ENCODE measurements at regions not wholly inside any gene's neighbourhood (a gene's known extent, or its start where the extent isn't known, plus 50 kb on each side); places are given as distances from the start of the nearest gene placed in this dataset.

DNA sequence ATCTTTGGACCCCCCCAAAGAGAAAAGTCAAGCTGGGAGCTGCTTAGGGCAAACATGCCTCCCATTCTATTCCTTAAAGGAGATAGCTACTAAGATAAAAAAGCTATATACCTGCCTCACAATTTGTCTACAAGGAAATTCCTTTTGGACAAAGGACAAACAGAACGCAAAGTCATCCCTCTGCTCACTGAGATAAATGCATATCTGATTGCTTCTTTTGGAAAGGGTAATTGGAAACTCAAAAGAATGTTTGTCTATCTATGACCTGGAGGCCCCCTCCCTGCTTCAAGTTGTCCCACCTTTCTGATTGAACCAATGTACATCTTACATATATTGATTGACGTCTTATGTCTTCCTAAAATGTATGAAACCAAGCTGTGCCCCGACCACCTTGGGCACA lies 80.9 kb upstream of the FUT8 start:
- WGBS, 2 donors = 88 to 94% methylated on average over 3 of the region's 3 CpGs
- Histone ChIP-seq H3K9me3 (ENCODE audit: control insufficient read depth in 4 of 4, insufficient read depth in 3 of 4, low read length in 3 of 4) (no peaks in the 10 kb centered on the region), H3K9ac (ENCODE audit: insufficient read depth in 1 of 2, low read length in 2 of 2) (no peak overlapping the region), H3K27me3 (ENCODE audit: control insufficient read depth in 3 of 3, insufficient read depth in 3 of 3, low read length in 2 of 3) (no peaks in the 10 kb centered on the region), H3K4me1 (ENCODE audit: control insufficient read depth in 5 of 5, insufficient read depth in 5 of 5, low read length in 5 of 5) (peaks cover 3 to 19% (median 16%) of the 10 kb centered on the region in 5 donors), H3K4me3 (no peak overlapping the region), H3K27ac (ENCODE audit: low read depth in 1 of 2, low read length in 1 of 2) (no peak overlapping the region), H3K36me3 (ENCODE audit: control insufficient read depth in 4 of 4, insufficient read depth in 4 of 4, low read length in 4 of 4) (no peaks in the 10 kb centered on the region)
- DNase-seq (no peak), ATAC-seq (ENCODE audit: insufficient read depth, low FRiP score) (no peak)
- TF ChIP-seq, protein P1, sequence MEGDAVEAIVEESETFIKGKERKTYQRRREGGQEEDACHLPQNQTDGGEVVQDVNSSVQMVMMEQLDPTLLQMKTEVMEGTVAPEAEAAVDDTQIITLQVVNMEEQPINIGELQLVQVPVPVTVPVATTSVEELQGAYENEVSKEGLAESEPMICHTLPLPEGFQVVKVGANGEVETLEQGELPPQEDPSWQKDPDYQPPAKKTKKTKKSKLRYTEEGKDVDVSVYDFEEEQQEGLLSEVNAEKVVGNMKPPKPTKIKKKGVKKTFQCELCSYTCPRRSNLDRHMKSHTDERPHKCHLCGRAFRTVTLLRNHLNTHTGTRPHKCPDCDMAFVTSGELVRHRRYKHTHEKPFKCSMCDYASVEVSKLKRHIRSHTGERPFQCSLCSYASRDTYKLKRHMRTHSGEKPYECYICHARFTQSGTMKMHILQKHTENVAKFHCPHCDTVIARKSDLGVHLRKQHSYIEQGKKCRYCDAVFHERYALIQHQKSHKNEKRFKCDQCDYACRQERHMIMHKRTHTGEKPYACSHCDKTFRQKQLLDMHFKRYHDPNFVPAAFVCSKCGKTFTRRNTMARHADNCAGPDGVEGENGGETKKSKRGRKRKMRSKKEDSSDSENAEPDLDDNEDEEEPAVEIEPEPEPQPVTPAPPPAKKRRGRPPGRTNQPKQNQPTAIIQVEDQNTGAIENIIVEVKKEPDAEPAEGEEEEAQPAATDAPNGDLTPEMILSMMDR (IDR thresholded peaks at IDR 0.05; ENCODE audit: control extremely low read depth, extremely low read depth) = no peak

DNA sequence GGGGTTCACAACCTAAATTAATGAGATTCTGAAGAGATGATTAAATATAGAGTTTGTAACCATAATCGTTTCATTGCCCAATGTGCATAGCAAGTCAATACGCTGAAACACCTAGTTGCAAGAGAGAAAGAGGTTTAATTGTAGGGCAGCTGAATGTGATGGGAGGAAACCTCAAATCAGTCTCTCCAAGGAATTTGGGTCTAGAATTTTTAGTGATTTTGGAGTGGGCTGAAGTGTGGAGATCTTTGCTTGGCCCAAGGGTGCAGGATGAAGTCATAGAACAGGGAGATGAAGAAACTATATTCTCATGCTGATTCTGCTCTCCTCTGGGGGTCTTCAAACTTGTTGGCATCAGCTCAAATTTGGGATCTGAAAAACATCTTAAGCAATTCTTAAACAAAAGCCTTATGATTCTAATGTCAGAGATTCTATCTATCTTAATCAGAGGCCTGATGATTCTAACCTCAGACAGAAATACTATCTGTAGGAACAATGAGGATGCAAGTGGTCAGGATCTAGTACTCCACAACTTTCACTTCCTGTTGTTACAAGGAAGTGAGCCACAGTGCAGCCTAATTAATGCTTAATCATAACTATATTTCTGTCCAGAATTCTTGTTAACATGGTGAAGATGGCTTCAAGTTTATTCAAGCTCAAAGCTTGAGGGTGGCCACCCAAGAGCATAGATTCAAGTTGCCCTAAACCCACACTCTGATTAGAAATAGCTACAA lies 80.2 kb upstream of the FUT8 start:
- H3K27ac ChIP-seq (ENCODE audit: low read depth in 1 of 2, low read length in 1 of 2) = no peak overlapping the region
- H3K27me3 ChIP-seq (ENCODE audit: control insufficient read depth in 3 of 3, insufficient read depth in 3 of 3, low read length in 2 of 3) = no peaks in the 10 kb centered on the region
- TF ChIP-seq, protein P1 (IDR thresholded peaks at IDR 0.05; ENCODE audit: control extremely low read depth, extremely low read depth) = no peak
- no peaks in the 10 kb centered on the region for H3K36me3 ChIP-seq (ENCODE audit: control insufficient read depth in 4 of 4, insufficient read depth in 4 of 4, low read length in 4 of 4)
- H3K9ac ChIP-seq (ENCODE audit: insufficient read depth in 1 of 2, low read length in 2 of 2) = no peak overlapping the region
- DNase-seq (no peak), ATAC-seq (ENCODE audit: insufficient read depth, low FRiP score) (no peak)
- no peak overlapping the region for H3K4me3 ChIP-seq
- WGBS, 2 donors = 87 to 90% methylated on average over 2 of the region's 2 CpGs
- peaks cover 3 to 22% (median 16%) of the 10 kb centered on the region in 5 donors for H3K4me1 ChIP-seq (ENCODE audit: control insufficient read depth in 5 of 5, insufficient read depth in 5 of 5, low read length in 5 of 5)
- H3K9me3 ChIP-seq (ENCODE audit: control insufficient read depth in 4 of 4, insufficient read depth in 3 of 4, low read length in 3 of 4) = no peaks in the 10 kb centered on the region

DNA sequence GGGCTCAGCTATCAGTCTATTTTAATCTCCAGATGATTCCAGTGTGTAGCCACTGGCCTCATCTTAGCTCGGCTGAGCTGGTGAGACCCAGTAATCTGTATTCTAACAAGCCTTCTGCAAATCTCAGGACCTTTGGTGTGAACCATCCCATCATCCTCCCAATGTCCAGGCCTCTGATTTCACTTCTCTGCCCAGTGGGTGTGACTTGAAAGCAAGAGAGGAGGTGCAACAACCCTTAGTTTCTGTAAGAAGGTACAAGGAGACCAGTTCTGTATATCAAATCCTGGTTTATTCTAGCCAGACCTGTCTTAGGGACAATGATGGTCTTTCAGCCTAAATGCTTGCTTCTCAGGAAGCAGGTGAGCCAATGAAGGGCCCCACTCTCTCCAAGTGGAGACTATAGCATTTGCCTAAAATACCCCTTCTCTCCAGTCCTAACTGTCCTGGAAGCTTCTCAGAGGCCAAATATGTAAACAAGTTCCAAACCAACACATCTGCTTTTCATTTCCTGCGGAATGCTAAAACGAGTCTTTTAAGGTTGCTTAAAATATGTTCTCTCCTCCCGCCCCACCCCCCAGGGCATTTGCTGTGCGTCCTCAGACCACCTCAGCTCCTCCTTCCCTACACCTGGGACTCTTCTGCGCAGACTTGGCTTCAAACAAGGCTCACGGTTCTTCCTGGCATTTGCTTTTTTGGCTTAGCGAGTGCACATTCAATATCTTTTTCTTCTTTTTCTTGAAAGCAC lies 78.4 kb upstream of the FUT8 start:
- TF ChIP-seq, protein P1 (IDR thresholded peaks at IDR 0.05; ENCODE audit: control extremely low read depth, extremely low read depth) = no peak
- Histone ChIP-seq H3K4me1 (ENCODE audit: control insufficient read depth in 5 of 5, insufficient read depth in 5 of 5, low read length in 5 of 5) (peaks cover 3 to 22% (median 16%) of the 10 kb centered on the region in 5 donors), H3K4me3 (no peak overlapping the region), H3K27ac (ENCODE audit: low read depth in 1 of 2, low read length in 1 of 2) (peak overlapping the region in 1 of 2 donors; percentile 69), H3K36me3 (ENCODE audit: control insufficient read depth in 4 of 4, insufficient read depth in 4 of 4, low read length in 4 of 4) (no peaks in the 10 kb centered on the region), H3K9ac (ENCODE audit: insufficient read depth in 1 of 2, low read length in 2 of 2) (no peak overlapping the region), H3K9me3 (ENCODE audit: control insufficient read depth in 4 of 4, insufficient read depth in 3 of 4, low read length in 3 of 4) (no peaks in the 10 kb centered on the region), H3K27me3 (ENCODE audit: control insufficient read depth in 3 of 3, insufficient read depth in 3 of 3, low read length in 2 of 3) (no peaks in the 10 kb centered on the region)
- DNase-seq = peak in 2 of 3 donors; percentile 10 to 23
- no peak for ATAC-seq (ENCODE audit: insufficient read depth, low FRiP score)
- WGBS, 2 donors = 45 to 49% methylated on average over 8 of the region's 8 CpGs

All from lung (tissue), 11 donors.